ENCODE measurements at regions not wholly inside any gene's neighbourhood (a gene's known extent, or its start where the extent isn't known, plus 50 kb on each side); places are given as distances from the start of the nearest gene placed in this dataset.

DNA sequence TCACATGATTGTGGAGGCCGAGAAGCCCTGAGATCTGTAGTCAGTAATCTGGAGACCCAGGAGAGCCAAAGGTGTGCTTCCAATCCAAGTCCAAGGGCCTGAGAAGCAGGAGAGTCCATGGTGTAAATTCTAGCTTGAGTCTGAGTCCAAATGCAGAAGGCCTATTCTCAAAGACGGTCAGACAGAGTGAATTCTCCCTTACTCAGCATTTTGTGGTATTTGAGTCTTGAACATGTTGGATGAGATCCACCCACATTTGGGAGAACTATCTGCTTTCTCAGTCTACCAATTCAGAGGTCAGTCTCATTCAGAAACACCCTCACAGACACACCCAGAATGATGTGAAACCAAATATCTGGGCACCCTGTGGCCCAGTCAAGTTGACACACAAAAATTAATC lies 128.8 kb upstream of the PTCH1 start:
- TF ChIP-seq, protein P1, sequence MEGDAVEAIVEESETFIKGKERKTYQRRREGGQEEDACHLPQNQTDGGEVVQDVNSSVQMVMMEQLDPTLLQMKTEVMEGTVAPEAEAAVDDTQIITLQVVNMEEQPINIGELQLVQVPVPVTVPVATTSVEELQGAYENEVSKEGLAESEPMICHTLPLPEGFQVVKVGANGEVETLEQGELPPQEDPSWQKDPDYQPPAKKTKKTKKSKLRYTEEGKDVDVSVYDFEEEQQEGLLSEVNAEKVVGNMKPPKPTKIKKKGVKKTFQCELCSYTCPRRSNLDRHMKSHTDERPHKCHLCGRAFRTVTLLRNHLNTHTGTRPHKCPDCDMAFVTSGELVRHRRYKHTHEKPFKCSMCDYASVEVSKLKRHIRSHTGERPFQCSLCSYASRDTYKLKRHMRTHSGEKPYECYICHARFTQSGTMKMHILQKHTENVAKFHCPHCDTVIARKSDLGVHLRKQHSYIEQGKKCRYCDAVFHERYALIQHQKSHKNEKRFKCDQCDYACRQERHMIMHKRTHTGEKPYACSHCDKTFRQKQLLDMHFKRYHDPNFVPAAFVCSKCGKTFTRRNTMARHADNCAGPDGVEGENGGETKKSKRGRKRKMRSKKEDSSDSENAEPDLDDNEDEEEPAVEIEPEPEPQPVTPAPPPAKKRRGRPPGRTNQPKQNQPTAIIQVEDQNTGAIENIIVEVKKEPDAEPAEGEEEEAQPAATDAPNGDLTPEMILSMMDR (IDR thresholded peaks at IDR 0.05; ENCODE audit: low read depth, low read length, poor library complexity, severe bottlenecking), result no peak
- TF ChIP-seq EZH2phosphoT487 (IDR thresholded peaks at IDR 0.05; ENCODE audit: borderline replicate concordance, low read length), result no peak
- no peaks in the 10 kb centered on the region for H3K79me2 ChIP-seq (ENCODE audit: control insufficient read depth, low read length)
- H3K27me3 ChIP-seq (ENCODE audit: control insufficient read depth, low read length), result 0 out of 2 replicates have a peak, but pooled peaks cover 5% of the 10 kb centered on the region
- no peaks in the 10 kb centered on the region for H3K36me3 ChIP-seq (ENCODE audit: control insufficient read depth, low read length)
- H3K4me2 ChIP-seq (ENCODE audit: low read length), result no peak overlapping the region
- H3K9me3 ChIP-seq (ENCODE audit: control insufficient read depth, insufficient read depth, low read length), result no peaks in the 10 kb centered on the region
- H3K9me2 ChIP-seq (replicated peaks; ENCODE audit: control insufficient read depth, low read length), result no peaks in the 10 kb centered on the region
- no peak overlapping the region for H3K4me3 ChIP-seq (ENCODE audit: low read length)
- H3K4me1 ChIP-seq (ENCODE audit: control insufficient read depth, low read length), result no peaks in the 10 kb centered on the region
- no peak overlapping the region for H3K27ac ChIP-seq (ENCODE audit: low read depth, low read length)
- no peaks in the 10 kb centered on the region for H3F3A ChIP-seq (ENCODE audit: control insufficient read depth, insufficient read depth)
- H4K20me1 ChIP-seq (ENCODE audit: control insufficient read depth, insufficient read depth, low read depth, low read length), result no peaks in the 10 kb centered on the region

DNA sequence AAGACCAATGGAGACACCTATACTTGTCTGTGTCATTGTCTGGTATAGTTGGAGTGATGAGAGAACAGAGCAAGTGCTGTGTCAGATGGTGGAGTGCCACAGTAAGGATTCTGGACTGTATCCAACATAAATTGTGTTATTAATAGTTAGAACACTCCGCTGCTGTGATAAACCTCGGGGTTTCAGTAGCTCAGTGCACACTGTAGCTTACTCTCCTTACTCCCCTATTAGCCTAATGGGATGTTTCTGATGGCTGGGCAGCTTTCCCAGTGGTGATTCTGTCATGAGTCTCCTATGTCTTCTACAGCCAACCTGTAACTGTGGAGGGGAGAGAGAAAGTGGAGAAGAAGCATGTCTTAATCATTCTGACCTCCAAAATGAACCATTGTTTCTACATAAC lies 127.6 kb upstream of the PTCH1 start:
- no peaks in the 10 kb centered on the region for H3K9me3 ChIP-seq (ENCODE audit: control insufficient read depth, insufficient read depth, low read length)
- no peak for TF ChIP-seq EZH2phosphoT487 (IDR thresholded peaks at IDR 0.05; ENCODE audit: borderline replicate concordance, low read length)
- TF ChIP-seq, protein P1 (IDR thresholded peaks at IDR 0.05; ENCODE audit: low read depth, low read length, poor library complexity, severe bottlenecking), result no peak
- no peak overlapping the region for H3K27ac ChIP-seq (ENCODE audit: low read depth, low read length)
- H3F3A ChIP-seq (ENCODE audit: control insufficient read depth, insufficient read depth), result no peaks in the 10 kb centered on the region
- no peak overlapping the region for H3K4me3 ChIP-seq (ENCODE audit: low read length)
- H3K27me3 ChIP-seq (ENCODE audit: control insufficient read depth, low read length), result 0 out of 2 replicates have a peak, but pooled peaks cover 8% of the 10 kb centered on the region
- H4K20me1 ChIP-seq (ENCODE audit: control insufficient read depth, insufficient read depth, low read depth, low read length), result no peaks in the 10 kb centered on the region
- no peak overlapping the region for H3K4me2 ChIP-seq (ENCODE audit: low read length)
- H3K36me3 ChIP-seq (ENCODE audit: control insufficient read depth, low read length), result no peaks in the 10 kb centered on the region
- no peaks in the 10 kb centered on the region for H3K79me2 ChIP-seq (ENCODE audit: control insufficient read depth, low read length)
- H3K9me2 ChIP-seq (replicated peaks; ENCODE audit: control insufficient read depth, low read length), result no peaks in the 10 kb centered on the region
- no peaks in the 10 kb centered on the region for H3K4me1 ChIP-seq (ENCODE audit: control insufficient read depth, low read length)

DNA sequence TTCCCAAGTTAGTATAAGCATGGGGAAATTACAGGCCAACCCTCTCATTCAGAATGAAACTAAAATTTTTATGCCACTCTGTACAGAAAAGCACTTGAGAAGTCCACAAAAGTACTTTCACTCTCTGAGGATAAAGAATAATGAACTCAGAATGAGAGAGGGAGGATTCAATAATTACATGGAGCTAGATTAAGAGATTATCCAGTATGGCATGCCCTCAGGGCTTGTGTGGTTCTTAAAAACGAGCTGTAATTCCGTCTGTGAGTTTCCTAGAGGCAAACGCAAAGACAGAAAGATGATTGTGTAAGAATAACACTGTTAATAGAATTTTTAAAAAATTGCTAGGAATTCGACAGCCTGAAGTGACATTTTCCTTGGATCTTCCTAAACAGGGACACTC lies 126.8 kb upstream of the PTCH1 start:
- H3K4me3 ChIP-seq (ENCODE audit: low read length), result no peak overlapping the region
- no peak overlapping the region for H3K27ac ChIP-seq (ENCODE audit: low read depth, low read length)
- no peaks in the 10 kb centered on the region for H3K9me3 ChIP-seq (ENCODE audit: control insufficient read depth, insufficient read depth, low read length)
- H3K4me2 ChIP-seq (ENCODE audit: low read length), result no peak overlapping the region
- H4K20me1 ChIP-seq (ENCODE audit: control insufficient read depth, insufficient read depth, low read depth, low read length), result no peaks in the 10 kb centered on the region
- H3K4me1 ChIP-seq (ENCODE audit: control insufficient read depth, low read length), result no peaks in the 10 kb centered on the region
- H3K79me2 ChIP-seq (ENCODE audit: control insufficient read depth, low read length), result no peaks in the 10 kb centered on the region
- no peaks in the 10 kb centered on the region for H3K36me3 ChIP-seq (ENCODE audit: control insufficient read depth, low read length)
- no peaks in the 10 kb centered on the region for H3K9me2 ChIP-seq (replicated peaks; ENCODE audit: control insufficient read depth, low read length)
- H3K27me3 ChIP-seq (ENCODE audit: control insufficient read depth, low read length), result 0 out of 2 replicates have a peak, but pooled peaks cover 8% of the 10 kb centered on the region
- H3F3A ChIP-seq (ENCODE audit: control insufficient read depth, insufficient read depth), result no peaks in the 10 kb centered on the region
- TF ChIP-seq EZH2phosphoT487 (IDR thresholded peaks at IDR 0.05; ENCODE audit: borderline replicate concordance, low read length), result no peak
- TF ChIP-seq, protein P1 (IDR thresholded peaks at IDR 0.05; ENCODE audit: low read depth, low read length, poor library complexity, severe bottlenecking), result no peak
